Superior temporal gyrus (tissue), 1 donor: ENCODE measurements at regions not wholly inside any gene's neighbourhood (a gene's known extent, or its start where the extent isn't known, plus 50 kb on each side); places are given as distances from the start of the nearest gene placed in this dataset.

ENCODE experiments used
- DNase-seq: peaks from one replicate; pipeline ENCODE4 v3.0.0-alpha.2; 2016; ENCODE audit errors: extremely low spot score

DNA sequence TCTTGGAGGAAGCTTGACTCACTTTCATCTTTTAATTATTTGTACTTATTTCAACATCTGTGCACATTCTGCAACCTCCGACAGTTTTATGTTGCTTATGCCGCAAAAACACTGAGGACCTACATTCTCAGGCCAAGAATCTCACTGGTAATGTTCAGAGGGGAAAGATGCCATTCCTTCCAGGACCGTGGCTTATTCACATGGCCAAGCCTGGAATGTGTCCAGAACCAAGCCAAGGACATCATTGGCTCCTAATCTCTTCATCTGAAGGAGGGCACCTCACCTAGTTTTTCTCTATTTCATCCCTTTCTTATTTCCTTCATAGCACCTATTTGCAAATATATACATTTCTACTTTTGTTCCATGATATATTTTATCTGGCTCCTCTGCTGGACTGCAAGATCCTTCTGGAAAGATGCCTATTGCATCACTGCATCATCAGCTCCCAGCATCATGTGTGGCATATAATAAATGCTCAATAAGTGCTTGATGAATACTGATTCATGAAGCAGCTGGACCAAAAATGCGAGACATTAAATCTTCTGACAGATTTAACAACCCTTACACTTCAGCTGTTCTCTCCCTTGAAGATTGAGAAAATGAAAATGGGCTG is 377.1 kb downstream of the TNS1 start:
- no peak for DNase-seq

DNA sequence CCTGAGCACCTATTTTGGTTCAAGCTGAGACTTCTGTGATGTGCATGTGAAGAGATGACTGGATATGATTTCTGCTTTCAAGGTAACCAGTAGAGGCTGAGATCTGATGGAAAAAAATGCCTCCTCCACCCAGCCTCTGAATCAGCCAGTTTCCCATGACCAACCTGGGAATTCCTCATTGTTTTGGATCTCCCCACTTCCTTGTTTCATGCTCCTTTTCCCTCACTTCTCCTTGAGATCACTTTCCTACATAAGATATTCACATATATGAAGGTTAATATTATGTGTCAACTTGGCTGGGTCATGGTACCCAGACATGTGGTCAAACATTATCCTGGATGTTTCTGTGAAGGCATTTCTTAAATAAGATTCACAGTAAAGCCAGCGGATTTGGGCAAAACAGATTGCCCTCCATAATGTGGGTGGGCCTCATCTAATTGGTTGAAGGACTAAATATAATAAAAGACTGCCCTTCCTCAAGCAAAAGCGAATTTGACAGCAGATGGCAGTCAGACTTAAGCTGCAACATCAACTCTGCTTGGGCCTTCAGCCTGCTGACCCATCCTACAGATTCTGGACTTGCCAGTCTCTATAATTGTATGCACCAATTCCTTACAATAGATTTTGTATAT is 379.4 kb downstream of the TNS1 start:
- no peak for DNase-seq

DNA sequence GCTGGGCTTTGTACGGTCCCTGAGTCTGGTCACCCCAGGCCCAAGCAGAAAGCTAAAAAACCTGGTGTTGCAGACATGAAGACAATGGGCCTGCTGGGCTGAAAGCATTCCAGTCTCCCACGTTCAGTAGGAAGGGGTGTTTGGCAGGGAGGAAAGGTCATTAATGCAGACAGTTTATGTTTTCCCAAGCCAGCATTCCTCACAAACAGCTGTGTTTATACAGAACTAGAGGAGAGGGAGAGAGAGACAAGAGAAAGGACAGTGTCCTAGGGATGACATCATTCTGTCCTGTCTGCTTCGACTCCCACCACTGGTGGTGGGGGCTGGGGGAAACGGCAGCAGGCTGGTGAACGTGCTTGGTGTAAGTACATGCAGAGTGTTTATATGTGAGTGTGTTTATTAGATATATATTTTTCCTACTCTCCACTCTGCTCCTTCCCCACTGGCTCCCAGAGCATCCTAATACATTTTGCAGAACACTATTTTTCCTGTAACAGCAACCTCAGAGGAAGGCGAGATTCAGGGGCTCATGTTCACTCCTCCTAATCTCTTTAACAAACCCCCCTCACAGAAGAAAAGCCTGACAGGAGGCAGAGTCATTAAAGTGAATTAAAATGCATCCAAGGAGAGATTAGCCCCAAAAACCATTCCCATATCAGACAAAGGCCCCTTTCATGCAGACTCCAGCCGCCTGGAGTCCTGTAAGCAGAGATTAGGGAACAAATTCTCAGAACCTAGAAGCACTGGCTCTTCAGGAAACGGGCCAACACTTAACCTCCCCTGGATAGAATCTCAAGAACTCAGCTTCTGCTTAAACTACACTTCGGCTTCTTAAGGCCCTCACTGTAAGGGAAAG is 380.4 kb downstream of the TNS1 start:
- DNase-seq, result peak; percentile 63

DNA sequence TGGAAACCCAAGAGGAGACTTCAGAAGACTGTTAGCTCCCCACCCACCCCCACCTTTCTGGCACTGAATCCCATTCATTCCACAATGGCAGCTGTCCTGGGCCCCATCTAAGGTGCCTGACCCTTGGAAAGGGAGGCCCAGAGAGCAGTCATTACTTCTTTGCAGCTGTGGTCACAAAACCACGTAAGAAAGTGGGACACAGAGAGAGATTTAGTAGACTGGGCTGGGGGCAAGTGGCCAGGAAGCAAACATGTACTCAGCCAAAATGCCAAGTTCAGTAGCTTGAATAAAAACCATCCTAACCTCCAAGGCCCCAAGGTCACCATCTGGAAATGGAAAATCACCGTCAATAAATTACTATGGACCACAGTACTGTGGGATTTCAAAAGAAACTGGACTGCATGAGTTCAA is 381.4 kb downstream of the TNS1 start:
- DNase-seq, result no peak

DNA sequence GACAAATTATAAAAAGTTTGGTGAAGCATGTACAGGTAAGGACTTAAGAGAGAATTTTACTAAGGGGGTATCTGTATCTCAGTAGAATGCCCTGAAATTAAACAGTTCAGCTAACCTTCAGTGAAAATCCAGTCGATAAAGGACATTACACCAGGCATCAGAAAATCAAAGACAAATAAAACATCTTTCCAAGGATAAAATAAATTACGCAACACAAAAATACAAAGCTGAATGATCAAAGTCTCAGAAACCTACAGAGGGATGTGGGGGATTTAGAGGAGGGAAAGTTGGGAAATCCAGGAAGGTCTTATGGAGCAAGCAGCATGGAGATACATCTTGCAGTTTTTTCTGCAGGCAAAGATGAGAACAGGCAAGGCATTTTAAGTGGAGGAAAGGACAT is 384.1 kb downstream of the TNS1 start:
- no peak for DNase-seq

DNA sequence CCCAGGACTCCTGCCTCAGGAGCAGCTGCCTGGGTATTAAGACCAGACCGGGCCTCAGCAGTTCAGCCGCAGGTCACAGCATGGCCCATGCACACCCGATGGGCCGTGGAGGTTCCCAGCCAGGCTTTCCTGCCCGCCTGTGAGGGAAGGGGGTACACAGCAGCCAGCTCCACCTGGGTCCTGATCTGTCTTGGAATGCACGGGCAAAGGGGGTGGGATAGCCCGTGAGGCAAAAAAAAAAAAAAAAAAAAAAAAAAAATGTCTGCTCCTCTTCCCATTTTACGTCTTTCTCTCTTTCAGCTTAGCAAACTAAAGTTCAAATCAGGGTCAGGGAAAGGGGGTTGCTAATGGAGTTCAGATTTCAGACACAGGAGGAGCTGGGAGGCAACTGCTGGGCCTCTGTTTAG is 385.2 kb downstream of the TNS1 start:
- DNase-seq, result no peak

DNA sequence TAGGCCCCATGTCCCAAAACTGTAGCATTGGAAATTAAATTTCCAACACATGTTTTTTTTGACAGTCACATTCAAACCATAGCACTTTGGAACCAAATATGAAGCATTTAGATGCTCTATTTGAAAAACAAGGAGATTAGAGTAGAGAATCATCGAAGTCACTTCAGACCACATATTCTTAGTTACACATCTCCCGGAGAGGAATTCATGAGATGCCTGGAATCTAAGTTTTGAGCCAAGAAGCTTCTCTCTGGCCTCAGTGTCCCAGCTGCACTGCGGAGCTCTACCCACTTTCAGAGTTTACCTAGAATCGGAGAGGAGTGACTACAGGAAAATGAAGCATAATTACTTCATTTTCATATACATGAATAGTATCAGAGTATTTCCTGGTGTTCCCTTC is 385.9 kb downstream of the TNS1 start:
- no peak for DNase-seq

DNA sequence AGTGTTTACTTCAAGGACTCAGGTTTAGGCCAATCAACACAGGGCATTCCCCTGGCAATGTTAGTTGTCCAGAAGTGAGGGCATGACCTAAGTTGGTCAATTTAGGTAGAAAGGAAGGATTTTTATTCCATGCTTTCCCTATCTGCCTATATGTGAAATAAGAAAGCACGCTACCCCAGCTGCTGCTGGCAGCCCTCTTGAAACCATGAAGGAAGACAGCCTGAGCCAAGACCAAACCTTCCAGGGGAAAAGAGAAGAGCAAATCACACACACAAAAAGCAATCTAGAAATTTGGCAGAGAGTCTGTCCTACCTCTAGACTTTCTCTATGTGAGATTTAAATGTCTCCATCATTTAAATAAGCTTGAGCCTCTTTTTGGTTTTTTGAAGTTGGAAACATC is 387.6 kb downstream of the TNS1 start:
- DNase-seq, result no peak

DNA sequence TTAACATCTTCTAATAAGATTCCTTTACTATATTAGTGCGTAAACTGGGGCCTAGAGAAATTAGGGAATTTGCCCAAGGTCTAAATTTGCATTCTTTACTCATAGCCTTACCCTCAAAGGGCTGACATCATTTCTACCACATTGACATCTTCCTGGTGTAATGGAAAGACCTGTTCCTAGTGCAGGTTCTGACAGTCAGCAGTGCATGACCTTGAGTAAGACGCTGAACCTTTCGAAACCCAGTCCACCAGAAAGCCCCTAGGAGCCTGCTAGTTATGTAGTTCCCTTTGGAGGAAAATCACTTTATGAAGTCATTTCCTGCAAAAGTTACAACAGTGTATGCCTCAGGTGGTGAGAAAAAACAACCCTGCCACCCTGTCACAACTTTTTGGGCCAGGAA is 388.3 kb downstream of the TNS1 start:
- DNase-seq, result no peak

DNA sequence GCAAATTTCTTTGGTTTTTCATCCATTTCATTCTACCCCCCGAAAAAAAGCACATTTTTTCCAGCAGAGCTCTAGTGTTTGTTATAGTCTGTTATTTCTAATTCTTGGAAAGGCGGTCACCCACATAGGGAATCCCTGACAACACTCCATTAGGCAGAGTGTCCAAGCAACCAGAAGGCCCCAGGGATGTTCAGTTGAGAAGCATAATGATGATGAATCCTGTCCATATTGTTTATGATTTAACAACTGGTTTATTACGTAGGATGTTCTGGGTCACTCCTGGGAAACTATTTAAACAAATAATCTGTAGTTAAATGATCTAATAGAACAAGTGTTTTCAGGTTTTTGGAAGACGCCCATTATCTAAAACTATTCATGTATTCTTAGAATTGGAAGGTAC is 388.7 kb downstream of the TNS1 start:
- DNase-seq, result no peak

DNA sequence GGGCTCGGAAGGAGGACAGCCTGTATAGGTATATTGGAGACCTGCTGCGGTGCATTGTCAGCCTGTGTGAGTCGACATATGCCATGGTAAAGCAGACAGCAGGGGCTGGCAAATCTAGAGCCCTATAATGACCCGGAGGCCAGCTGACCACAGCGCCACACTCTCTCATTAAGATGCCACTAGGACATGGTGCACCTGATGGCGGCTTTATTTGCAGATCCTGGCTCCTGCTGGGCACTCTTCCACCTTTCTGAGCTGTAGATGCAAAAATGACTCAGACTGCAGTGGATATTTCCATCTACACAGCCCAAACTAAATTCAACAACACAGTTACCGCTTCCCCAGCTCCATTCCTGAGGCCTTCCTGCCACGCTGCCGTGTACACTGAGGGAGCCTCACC is 389.9 kb downstream of the TNS1 start:
- peak; percentile 27 for DNase-seq

DNA sequence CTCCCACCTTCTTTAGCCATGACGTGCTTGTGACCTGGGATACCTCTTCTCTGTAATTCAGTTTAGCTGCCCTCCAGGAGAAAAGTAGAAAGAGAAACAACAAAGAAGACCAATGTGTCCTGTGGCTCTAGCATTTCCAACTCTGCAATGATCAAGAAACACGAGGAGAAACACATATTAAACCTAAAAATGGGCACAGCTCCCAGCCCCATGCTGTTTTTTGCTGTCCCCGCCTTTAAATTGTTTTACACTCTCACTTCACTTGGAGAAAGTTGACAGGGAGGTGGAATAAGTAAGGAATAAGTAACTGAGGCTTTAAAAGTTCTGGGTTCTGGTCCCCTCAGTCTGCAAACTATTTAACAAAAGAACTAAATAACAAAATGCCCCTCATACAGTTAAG is 390.6 kb downstream of the TNS1 start:
- no peak for DNase-seq

DNA sequence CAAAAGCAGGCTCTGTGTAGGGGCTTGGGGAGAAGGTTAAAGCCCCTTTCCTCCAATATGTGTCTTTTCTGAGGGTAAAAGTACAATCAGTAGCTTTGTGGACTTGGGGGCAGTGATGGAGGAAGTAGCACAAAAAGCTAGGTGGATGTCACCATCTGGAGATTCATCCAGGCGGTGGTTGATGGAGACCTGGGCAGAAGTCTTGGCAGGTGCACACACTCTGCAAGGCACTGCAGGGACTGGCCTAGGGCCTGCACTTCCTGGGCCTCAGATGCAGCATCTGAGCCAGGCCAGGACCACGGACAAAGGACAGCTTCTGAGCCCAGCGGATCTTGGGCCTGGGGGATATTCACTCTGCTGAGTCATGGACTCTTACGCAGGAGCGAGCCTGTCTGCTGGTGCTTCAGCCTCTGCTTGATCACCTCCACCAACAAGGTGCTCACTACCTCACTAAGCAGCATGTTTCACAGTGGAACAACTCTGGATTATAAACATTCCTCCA is 391.1 kb downstream of the TNS1 start:
- no peak for DNase-seq

DNA sequence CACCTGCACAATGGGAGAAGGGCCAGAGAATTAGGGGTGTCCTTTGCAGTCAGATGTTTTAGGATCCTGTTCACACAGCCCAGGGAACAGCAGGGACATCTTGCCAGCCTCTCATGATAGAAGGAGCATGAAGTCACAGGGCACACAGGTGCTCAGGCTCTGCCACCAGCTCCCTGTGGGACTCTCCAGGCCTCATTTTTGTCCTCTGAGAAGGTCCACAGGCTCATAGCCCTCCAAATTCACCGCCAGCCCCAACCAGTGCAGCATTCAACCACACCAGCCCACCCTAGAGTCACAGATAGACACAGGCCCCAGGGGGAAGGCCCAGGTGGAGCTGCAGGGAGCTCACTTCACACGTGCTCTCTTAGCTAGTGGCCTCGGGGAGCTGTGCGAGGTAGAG is 391.7 kb downstream of the TNS1 start:
- no peak for DNase-seq

DNA sequence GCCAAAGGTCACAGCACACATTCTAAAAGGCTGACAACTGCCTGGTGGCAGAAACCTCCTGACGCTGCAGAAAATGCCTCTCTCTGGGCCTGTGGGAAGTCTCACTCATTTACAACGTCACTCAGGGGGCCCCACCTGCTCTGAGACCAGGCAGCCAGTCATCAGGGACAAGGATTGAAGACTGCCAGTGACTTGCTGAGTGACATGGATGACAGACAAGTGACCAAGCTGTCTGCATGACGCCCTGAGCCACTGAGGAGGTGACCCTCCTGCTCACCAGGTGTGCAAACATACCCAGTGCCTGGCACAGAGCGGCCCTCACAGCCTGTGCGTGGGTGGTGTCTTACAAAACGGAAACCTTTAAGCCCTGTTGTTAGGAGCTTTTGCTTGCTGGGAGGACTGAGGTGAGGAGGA is 392.4 kb downstream of the TNS1 start:
- DNase-seq, result no peak

DNA sequence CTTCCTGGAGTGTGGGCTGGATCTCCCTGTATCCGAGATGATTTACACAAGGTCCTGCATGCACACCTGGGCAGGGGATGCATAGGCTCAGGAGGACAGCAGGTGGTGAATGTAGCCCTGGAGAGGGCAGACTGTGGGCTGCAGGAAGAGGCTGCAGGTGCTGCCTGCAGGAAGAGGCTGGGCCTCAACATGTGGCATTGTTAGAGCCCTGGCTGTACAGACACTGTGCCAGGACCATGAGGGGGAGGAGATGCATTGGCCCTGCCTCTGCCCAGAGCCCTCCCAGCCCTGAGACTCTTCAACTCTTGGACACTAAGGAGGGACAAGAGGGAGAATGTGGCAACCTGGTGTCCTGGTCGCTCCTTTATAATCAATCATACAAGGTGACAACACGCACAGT is 392.8 kb downstream of the TNS1 start:
- DNase-seq, result no peak

DNA sequence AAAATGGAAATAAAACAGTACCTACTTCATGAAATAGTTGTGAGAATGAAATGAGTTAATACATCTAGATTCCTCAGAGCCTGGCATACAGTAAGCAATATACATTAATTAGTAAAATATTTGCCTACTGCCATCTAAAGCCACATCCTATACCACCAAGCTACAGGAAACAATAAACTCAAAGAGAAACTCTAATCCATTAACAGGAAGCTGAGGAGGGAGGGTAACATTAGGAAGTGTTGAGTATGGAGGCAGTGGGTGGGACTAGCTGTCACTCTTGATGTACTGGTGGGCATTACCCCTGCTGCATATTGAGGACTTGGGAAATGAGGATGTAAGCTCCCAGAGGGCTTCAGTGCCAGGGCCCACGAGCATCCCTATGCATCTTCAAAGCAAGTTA is 396.5 kb downstream of the TNS1 start:
- DNase-seq, result no peak

DNA sequence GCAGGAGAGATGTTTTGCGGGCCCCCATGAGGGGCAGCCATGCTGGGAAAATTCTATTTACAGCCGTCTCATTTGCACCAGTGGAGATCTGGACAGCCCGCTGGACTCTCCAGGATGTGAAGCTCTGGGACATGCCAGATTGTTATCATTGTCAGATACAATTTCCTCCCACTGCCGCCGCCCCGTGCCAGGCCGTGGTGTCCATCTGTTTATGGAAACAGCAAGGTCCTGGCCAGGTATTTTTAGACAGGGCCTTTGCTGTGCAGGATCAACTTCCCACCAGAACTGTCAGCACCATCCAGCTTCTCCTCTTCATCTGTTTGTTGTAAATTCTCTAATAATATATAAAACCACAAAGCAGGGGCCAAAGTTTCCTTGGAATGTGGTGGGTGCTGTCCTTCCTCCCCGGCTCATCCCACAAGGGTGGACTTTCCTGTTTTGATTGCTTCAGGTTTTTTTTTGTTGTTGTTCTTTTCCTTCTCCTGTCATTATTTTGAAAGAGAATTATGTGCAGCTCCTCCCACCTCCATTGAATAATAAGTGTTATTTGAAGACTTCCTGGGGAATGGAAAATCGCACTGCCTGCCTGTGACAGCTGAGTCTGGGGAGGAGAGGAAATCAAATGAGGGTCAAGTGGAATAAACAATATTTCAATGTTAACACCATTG is 398.1 kb downstream of the TNS1 start:
- DNase-seq, result no peak

DNA sequence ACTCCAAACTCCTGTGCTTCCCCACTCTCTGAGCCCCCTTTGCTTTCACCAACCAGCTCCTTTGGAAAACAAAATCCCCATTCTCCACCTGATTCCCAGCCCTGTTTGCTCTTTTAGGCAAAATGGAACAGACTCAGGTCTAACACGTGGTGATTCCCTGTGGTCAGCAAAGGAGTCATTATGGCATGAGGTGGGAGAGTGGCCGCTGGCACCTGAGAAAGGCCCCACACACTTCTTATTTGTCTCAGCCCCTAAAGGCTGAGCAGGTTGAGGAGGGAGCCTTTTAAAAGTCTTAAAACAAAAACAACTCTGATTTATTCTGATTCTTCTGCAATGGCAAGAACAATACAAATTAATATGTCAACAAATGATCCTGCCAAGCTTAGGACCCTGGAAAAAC is 401.2 kb downstream of the TNS1 start:
- DNase-seq, result no peak

DNA sequence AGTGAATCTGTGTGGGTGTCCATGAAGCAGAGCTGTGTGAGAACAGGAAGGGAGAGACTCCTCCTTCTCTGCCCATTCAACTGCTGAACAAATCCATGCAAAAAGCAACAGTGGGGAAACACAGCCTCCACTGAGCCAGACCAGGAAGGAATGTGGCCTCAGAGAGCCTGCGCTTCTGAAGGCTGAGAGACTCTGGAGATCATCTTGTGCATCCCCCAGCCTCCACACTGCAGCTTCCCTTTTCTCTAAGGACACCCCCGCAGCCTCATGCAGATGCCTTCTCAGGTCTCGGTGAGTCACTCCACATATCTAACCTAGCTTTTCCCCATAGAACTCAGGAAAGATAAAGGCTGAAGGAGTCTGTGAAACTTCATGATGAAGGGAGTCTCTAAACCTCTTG is 402.9 kb downstream of the TNS1 start:
- DNase-seq, result peak; percentile 23

DNA sequence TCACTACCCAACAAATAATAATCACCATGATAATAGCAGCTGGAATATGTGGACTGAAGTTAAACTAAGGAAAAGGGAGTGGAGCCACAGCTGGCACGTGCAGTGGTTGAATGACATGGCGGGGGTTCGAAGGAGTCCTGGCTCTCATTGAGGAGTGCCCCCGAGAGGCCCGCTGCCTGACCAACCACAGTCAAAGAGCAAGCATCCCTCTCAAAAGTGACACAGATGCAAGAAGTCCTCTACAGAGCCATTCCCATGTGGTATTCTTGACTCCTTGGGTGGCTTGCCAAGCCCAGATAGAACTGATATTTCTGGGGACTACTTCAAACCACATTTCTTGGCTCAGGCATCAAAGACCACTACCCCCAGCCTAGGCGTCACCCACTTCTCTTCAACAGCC is 405.1 kb downstream of the TNS1 start:
- DNase-seq, result no peak

DNA sequence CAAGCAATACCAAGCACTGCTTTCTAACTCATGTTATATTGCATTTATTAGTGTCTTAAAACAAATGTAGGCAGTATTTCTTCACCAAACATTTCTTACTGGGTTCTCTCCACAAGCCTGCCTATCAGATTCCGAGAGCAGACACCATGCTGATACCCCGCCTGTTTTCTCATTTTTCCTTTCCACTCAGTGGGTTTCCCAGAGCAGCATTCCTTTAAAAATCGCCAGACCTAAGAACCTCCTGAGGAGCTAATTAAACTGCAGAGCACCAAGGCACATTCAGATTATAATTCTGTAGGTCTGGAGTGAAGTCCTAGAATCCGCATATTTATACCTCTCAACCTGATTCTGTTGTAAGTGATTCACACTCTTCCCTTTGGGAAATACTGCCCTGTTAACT is 405.6 kb downstream of the TNS1 start:
- no peak for DNase-seq
